NCI-H2171 treated with DMSO at 0.1 percent for 48 hours (cell line): ENCODE measurements at regions not wholly inside any gene's neighbourhood (a gene's known extent, or its start where the extent isn't known, plus 50 kb on each side); places are given as distances from the start of the nearest gene placed in this dataset.
"Not testable (repeated sequence)": the region's sequence is repeated elsewhere in the genome, so short reads cannot be mapped to it uniquely, and the experiment has no call there.

Source experiments
- DNase-seq: peaks from one replicate; lab custom pipeline; 2025; lab: John Stamatoyannopoulos, UW

GRCh38 chr20:22529150-22530019, 55.0 kb downstream of the FOXA2 start:
- DNase-seq = no peak

DNA sequence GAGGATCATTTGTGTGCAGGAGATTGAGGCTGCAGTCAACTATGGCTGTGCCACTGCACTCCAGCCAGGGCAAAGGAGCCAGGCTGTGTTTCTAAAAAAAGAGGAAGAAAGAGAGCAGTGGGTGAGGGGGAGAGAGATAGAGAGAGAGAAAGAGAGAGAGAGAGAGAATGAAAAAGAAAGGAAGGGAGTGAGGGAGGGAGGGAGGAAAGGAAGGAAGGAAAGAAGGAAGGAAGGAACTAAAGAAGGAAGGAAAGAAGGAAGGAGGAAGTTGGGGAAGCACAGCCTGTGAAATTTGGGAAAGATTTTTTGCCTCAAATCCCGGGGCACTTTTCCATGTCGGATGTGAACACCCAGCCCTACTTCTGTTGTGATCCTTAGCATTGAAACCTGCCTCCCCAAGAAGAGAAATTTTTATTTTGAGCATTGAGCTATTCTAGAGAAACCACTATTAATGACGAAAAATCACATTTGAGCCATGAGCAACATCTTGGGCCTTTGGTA, 57.8 kb downstream of the FOXA2 start:
- DNase-seq = no peak

- DNase-seq = no peak
Observed at GRCh38 chr20:22525821-22526220, 58.6 kb downstream of the FOXA2 start.

DNA sequence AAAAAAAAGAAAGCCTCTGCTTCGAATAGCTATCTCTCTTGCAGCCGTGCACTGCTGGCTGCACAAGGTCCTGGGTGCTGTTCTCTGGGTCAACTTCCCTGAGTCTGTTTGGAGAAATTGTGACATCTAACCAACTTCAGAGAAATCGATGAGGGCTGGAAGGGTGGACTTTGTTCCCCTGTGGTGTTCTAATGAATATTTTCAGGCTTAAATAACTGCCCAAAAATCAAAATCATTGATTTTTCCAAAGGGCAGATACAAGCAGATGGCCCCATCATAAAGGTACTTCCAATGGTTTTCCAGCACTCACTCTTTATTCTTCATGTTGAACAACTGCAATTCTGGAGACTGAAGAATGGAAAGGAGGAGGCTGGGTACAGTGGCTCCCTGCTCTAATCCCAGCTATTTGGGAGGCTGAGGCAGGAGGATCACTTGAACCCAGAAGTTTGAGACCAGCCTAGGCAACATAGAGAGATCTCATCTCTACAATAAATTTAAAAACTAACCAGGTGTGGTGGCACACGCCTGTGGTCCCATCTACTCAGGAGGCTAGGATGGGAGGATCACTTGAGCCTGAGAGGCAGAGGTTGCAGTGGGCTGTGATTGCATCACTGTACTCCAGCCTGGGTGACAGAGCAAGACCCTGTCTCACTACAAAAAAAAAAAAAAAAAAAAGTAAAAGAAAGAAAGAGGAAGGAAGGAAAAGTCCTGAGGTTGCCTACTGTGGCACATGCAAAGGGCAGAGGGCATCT, 59.1 kb downstream of the FOXA2 start:
- DNase-seq = no peak

GRCh38 chr20:22524393-22525015, 59.9 kb downstream of the FOXA2 start:
- no peak for DNase-seq

DNA sequence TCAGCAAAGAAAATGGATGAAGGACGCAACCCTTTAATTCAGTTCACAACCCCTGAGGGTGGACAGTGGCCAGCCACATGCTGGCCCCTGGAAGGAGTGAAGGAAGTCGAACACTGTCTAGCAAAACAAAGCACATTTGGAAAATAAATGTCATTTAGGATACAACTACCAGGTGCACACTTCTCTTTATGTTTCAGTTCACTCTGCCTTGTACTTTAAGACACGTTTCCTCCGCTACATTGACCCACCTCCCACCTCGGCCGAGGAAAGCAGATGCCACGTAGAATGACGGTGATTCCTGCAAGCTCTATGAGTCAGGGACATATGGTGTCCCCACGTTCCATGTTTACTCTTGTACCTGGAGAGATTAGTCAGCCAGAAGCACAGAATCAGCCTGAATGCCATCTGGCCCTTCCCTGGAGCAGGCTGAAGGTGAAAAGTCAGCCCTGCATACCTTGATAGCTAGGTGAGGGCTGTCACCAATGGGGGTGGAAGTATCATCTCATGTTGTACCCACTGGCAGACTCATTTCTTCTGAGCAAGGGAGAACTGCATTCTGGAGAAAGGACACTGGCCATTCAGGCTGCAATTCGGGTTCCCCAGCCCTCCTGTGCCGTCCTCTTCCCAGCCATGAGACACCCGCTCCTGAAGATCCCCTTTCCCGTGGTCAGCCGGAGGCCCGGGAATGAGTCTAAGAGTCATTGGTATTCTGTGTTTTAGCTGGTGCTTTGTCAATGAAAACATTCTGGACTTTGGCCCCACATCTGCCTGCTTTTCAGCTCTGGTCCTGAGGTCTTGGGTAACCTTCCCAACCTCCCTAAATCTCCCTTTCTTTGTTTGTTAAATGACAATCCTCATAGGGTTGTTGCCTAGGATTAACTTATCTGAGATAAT, 60.6 kb downstream of the FOXA2 start:
- peak; percentile 30 for DNase-seq

GRCh38 chr20:22523128-22523498, 61.3 kb downstream of the FOXA2 start:
- DNase-seq = no peak

DNA sequence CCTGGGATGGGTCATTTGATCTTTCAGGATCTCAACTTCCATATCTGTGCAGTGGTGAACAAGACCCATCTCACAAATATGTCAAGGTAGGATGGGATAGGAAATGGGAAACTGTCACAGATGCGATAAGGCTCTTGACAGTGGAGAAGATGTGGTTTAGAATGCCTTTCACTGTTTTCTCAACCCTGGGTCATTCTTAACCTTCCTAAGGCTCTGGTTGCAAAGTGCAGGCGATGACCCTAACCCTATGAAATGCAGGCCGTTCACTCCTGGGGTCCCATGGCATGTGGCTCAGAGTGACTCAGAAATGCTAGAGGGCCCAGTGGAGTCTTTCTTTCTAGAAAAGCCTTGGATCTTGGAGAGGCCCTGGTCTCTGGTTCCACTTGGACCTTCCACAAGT, 61.7 kb downstream of the FOXA2 start:
- no peak for DNase-seq

DNA sequence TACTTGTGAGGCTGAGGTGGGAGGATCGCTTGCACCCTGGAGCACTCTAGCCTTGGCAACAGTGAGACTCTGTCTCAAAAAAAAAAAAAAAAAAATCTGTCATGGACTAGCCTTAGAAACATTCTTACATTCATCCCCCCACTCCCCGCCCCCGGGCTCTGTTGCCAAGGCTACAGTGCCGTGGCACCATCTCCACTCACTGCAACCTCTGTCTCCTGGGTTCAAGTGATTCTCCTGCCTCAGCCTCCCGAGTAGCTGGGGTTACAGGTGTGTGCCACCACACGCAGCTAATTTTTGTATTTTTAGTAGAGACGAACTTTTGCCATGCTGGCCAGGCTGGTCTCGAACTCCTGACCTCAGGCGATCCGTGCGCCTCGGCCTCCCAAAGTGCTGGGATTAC, 62.4 kb downstream of the FOXA2 start:
- not testable (repeated sequence) for DNase-seq

DNA sequence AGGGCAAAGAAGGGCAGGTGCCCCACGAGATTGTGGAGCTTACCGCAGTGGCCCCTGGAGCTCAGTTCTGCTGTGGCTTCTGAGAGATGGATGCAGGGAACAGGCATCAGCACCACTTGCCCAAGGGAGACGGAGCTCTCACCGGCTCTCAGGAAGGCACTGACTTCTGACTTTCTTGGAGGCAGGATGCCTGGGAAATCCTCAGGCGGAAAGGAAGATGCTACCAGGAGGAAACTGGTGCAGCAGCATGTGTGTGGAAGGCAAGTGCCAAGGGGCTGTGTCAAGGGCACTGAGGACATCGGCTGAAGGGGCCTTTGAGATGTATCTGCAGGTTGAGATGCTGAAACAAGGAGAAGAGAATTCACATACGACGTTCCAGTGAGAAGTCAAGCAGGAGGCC, 64.0 kb downstream of the FOXA2 start:
- DNase-seq = no peak

DNA sequence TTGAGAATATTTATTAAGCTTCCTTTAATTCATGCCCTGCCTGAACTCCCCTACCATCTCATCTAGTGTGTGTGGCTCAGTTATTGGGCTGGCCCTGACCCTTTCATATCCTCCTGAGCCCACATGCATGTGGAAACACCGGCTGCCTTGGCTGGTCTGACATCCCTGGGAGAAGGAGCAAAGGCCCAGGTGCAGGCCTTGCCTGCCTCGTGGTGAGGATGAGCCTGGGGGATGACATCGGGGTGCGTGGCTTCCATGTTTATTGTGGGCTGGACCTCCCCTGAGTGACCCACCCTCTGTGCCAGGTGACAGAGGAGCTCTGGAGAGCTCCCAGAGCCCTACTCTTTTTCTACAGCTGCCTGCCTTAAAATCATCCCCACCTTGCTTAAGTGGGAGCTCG, 69.1 kb downstream of the FOXA2 start:
- DNase-seq = no peak

DNA sequence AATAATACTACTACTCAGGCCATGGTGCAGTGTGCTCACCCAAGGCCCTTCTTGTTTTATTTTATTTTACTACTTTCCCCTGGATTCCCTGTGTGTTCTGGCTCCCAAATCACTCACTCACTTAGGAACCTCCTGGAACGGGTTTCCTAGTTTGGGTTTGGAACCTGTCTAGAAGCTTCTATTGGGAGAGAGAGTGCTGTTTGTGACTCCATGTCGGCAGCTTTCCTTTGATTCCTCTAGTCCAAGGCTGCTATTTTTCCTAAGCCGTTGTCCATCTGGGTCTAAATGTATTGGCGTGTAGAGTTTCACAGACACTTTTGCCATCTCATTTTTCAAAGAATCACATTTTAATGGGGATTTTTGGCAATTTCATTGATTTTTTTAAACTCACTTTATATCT, 70.8 kb downstream of the FOXA2 start:
- DNase-seq = no peak

DNA sequence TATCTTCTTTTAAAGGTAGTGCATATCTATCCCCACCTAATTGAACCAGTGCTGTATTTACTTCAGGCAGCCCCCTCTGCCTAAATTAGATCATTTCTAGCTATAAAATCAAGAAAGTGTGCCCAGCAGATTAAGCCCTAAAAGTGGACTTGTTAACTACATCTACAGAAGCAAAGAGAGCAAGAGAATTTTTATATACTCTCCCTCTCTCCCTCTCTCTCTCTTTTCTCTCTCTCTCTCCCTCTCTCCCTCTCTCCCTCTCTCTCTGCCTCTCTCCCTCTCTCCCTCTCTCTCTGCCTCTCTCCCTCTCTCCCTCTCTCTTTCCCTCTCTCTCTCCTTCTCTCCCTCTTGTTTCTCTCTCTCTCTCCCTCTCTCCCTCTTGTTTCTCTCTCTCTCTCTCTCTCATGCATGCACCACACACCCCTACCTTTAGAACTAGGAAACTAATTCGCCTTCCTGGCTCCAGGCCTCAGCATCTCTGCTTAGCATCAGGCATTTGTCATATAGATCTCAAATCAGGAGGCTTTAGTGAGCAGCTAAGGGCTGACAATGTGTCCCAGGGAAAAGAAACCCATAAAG, 71.4 kb downstream of the FOXA2 start:
- DNase-seq = no peak

GRCh38 chr20:22511943-22512910, 72.1 kb downstream of the FOXA2 start:
- DNase-seq = no peak

DNA sequence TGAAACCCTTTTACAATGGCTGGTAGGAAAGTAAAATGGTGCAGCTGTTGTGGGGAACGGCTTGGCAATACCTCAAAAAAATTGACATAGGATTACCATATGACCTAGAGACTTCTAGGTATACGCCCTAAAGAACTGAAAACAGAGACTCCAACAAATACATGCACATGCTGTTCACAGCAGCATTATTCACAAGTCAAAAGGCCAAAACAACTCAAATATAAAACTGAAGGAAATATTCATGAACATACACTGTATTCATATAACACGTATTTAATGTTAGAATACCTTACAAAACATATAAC, 74.6 kb downstream of the FOXA2 start:
- no peak for DNase-seq

DNA sequence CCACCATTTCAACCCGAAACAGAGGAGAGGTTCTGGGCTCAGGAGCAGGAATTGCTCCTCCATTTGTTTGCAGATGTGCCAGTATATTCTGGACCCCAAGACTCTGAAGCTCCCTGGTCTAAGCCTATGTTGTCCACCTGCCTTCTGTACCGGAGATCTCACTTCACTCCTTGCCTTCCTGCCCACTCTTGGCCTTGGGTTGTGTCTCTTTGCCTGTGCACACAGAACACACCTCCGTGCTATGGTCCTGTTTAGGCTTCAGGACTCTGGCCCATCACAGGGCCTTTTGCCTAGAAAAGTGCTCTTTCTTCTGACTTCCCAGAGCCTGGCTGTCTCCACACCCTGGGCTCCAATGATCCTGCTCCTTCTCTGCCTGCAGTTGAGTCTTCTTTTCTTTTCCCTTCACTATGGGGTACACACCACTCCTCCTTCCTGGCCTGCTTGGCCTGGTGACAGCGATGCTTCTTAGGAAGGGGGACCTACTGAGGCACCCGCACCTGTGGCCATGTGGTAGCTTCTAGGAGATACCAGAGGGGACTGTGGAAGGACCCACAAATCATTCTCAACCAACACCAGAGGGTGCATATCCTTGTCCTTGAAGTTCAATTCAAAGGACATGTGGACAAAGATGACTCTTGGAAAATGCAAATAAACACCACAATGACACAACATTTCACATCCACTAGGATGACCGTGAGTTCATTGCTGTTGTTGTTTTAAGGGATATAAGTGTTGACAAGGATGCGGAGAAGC, 75.1 kb downstream of the FOXA2 start:
- no peak for DNase-seq

DNA sequence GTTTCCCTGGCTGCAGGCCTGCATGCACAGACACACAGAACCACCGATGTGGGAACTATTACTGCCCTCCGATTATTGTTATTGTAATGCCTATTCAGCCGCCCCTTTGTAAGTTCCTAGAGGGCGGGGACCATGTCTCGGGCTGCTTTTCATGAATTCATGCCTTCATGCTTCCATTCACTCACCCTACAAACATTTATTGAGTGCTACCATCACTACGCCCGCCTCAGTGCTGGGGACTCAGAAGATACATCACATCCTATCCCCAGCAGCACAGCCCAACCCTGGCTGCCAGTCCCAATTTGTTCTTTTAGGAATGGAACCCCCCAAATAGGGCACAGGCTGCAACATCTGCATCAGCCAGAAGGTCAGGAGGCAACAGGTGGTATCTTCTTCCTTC, 75.9 kb downstream of the FOXA2 start:
- no peak for DNase-seq

DNA sequence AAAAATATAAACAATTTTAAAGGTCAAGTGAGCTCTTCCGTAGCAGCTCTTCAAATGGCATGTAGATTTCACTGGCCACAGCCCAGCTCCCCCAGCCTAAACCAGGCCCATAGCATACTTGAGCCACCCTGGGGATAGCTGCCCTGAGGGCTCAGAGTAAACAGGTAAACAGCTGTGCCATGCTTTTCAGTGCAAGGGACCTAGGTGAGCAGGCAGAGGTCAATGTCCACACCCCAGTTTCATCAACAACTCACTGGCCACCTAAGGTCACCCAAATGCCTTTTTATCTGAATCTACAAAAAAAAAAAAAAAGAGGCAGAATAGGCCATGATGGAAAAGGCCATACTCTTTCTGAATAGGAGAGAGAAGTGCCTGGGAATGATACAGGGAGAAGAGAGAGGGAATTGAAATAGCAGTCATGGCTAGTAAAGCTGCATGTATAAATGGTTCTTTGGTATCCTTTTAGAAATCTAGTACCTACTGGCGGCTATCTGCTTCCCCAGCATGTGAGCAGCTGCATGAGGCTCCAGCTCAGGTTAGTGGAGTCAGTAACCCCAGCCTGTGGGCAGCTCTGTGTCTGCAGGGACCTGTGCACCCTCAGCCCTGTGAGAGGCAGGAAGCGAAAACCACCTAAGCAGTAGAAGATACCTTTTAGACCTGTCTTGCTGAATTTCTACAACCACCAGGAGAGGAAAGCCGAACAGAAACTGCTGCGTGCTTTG, 77.0 kb downstream of the FOXA2 start:
- no peak for DNase-seq

- DNase-seq = no peak
Observed at GRCh38 chr20:22506827-22507226, 77.5 kb downstream of the FOXA2 start.
